ENCODE measurements at regions not wholly inside any gene's neighbourhood (a gene's known extent, or its start where the extent isn't known, plus 50 kb on each side); places are given as distances from the start of the nearest gene placed in this dataset.

- no peak for DNase-seq (ENCODE audit: extremely low spot score)
- CTCF ChIA-PET: no interaction called here
Measured at GRCh38 chr6:11926594-11927407, 85.3 kb upstream of the HIVEP1 start.

GRCh38 chr6:11925805-11926204 lies 86.3 kb upstream of the HIVEP1 start:
- ChIA-PET POLR2A (no interaction called here), CTCF (interaction anchor here (1.3 kb wide), 1 partner anchor 12 kb away, joined by 3 read pairs; no protein-coding TSS in a partner anchor)
- DNase-seq (ENCODE audit: extremely low spot score): no peak
- no peak for TF ChIP-seq CTCF (IDR thresholded peaks at IDR 0.05; ENCODE audit: control extremely low read depth, extremely low read depth, low read depth, missing control alignments)

More at GRCh38 chr6:11926594-11927407, 85.3 kb upstream of the HIVEP1 start:
- TF ChIP-seq CTCF (IDR thresholded peaks at IDR 0.05; ENCODE audit: control extremely low read depth, extremely low read depth, low read depth, missing control alignments): no peak
- POLR2A ChIA-PET: no interaction called here

GRCh38 chr6:11923621-11924020 lies 88.5 kb upstream of the HIVEP1 start:
- no peak for TF ChIP-seq CTCF (IDR thresholded peaks at IDR 0.05; ENCODE audit: control extremely low read depth, extremely low read depth, low read depth, missing control alignments)
- DNase-seq (ENCODE audit: extremely low spot score): no peak
- ChIA-PET CTCF (interaction anchor here (0.7 to 1.8 kb wide), 5 partner anchors 9 to 30 kb away, joined by 3 to 5 read pairs (median 4); no protein-coding TSS in a partner anchor), POLR2A (no interaction called here)

- ChIA-PET POLR2A (no interaction called here), CTCF (interaction anchor here (1.3 to 1.6 kb wide), 2 partner anchors 17 to 29 kb away, joined by 4 read pairs; no protein-coding TSS in a partner anchor)
- DNase-seq (ENCODE audit: extremely low spot score): no peak
- no peak for TF ChIP-seq CTCF (IDR thresholded peaks at IDR 0.05; ENCODE audit: control extremely low read depth, extremely low read depth, low read depth, missing control alignments)
Measured at GRCh38 chr6:11922901-11923300, 89.2 kb upstream of the HIVEP1 start.

GRCh38 chr6:11921751-11922150 lies 90.4 kb upstream of the HIVEP1 start:
- POLR2A ChIA-PET: no interaction called here
- CTCF ChIA-PET: no interaction called here
- no peak for TF ChIP-seq CTCF (IDR thresholded peaks at IDR 0.05; ENCODE audit: control extremely low read depth, extremely low read depth, low read depth, missing control alignments)
- DNase-seq (ENCODE audit: extremely low spot score): no peak

- ChIA-PET POLR2A (no interaction called here), CTCF (interaction anchor here (1.2 kb wide), 1 partner anchor 9 kb away, joined by 6 read pairs; no protein-coding TSS in a partner anchor)
- DNase-seq (ENCODE audit: extremely low spot score): no peak
- TF ChIP-seq CTCF (IDR thresholded peaks at IDR 0.05; ENCODE audit: control extremely low read depth, extremely low read depth, low read depth, missing control alignments): no peak
Measured at GRCh38 chr6:11921017-11921438, 91.1 kb upstream of the HIVEP1 start.

All from GM10248 (cell line).